ENCODE measurements at regions not wholly inside any gene's neighbourhood (a gene's known extent, or its start where the extent isn't known, plus 50 kb on each side); places are given as distances from the start of the nearest gene placed in this dataset.

DNA sequence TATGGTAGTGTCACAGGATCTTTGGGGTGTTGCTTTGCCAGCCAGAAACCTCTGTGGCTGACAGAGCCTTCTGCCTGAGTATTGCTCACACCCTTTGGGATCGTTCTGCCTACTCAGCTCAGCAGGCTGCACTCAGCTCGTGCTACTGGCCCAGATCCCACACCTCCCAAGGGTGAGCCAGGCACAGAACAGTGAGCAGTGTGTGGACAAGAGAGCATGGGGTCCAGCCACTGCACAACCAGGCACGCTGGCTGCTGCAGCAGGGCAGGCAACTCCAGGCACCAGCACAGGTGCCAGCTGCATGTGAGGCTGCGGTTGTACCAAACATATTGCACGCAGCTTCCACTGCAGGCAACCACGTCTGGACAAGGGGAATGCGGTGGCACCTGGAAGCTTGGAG lies 84.9 kb downstream of the CYB561 start:
- Histone ChIP-seq H3K9me2 (replicated peaks; ENCODE audit: insufficient read depth, low read length) (no peaks in the 10 kb centered on the region), H3K79me2 (ENCODE audit: insufficient read depth, low read length) (no peaks in the 10 kb centered on the region), H3F3A (ENCODE audit: insufficient read depth) (no peaks in the 10 kb centered on the region), H2AFZ (ENCODE audit: low read depth, low read length, severe bottlenecking) (no peak overlapping the region), H4K20me1 (ENCODE audit: low read depth, low read length) (no peaks in the 10 kb centered on the region), H3K36me3 (ENCODE audit: low read length) (no peaks in the 10 kb centered on the region), H3K4me2 (ENCODE audit: low read depth, low read length, poor library complexity, severe bottlenecking) (no peak overlapping the region), H3K27me3 (ENCODE audit: low read length) (no peaks in the 10 kb centered on the region), H3K9ac (ENCODE audit: low read length) (no peak overlapping the region), H3K27ac (ENCODE audit: low read depth, low read length) (no peak overlapping the region), H3K9me3 (ENCODE audit: insufficient read depth, low read length) (peaks cover 4% of the 10 kb centered on the region; the same call in 1 of the 2 replicates), H3K4me3 (ENCODE audit: insufficient read depth, low read length, poor library complexity, severe bottlenecking) (no peak overlapping the region)
- no peak for TF ChIP-seq CTCF (IDR thresholded peaks at IDR 0.05; ENCODE audit: insufficient read depth, low read length, poor library complexity, severe bottlenecking)
- no peak for TF ChIP-seq EZH2phosphoT487 (conservative IDR thresholded peaks at IDR 0.05; ENCODE audit: low read length)

DNA sequence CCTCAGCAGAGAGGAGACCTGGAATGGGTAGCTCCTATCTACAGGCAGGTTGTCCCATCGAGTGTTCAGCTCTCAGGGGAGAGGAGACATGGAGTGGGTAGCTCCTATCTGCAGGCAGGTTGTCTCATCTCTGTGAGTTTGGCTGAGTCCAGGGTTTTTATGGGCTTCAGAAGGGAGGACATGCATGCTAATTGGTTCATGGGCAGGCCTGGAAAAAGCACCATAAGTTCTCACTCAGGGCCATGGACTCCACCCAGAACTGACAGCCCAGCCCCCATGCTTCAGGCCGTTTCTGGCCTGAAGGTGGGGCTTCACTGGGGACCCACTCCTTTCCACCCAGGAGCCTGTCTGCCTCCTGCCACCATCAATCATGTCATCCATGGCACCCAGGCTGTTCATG lies 84.0 kb downstream of the CYB561 start:
- Histone ChIP-seq H4K20me1 (ENCODE audit: low read depth, low read length) (no peaks in the 10 kb centered on the region), H3K27ac (ENCODE audit: low read depth, low read length) (no peak overlapping the region), H3K36me3 (ENCODE audit: low read length) (no peaks in the 10 kb centered on the region), H3K9me2 (replicated peaks; ENCODE audit: insufficient read depth, low read length) (no peaks in the 10 kb centered on the region), H2AFZ (ENCODE audit: low read depth, low read length, severe bottlenecking) (no peak overlapping the region), H3K4me2 (ENCODE audit: low read depth, low read length, poor library complexity, severe bottlenecking) (no peak overlapping the region), H3K27me3 (ENCODE audit: low read length) (no peaks in the 10 kb centered on the region), H3K4me3 (ENCODE audit: insufficient read depth, low read length, poor library complexity, severe bottlenecking) (no peak overlapping the region), H3K9me3 (ENCODE audit: insufficient read depth, low read length) (peaks cover 4% of the 10 kb centered on the region; the same call in 1 of the 2 replicates), H3F3A (ENCODE audit: insufficient read depth) (no peaks in the 10 kb centered on the region), H3K79me2 (ENCODE audit: insufficient read depth, low read length) (no peaks in the 10 kb centered on the region), H3K9ac (ENCODE audit: low read length) (no peak overlapping the region)
- TF ChIP-seq CTCF (IDR thresholded peaks at IDR 0.05; ENCODE audit: insufficient read depth, low read length, poor library complexity, severe bottlenecking) = no peak
- no peak for TF ChIP-seq EZH2phosphoT487 (conservative IDR thresholded peaks at IDR 0.05; ENCODE audit: low read length)

DNA sequence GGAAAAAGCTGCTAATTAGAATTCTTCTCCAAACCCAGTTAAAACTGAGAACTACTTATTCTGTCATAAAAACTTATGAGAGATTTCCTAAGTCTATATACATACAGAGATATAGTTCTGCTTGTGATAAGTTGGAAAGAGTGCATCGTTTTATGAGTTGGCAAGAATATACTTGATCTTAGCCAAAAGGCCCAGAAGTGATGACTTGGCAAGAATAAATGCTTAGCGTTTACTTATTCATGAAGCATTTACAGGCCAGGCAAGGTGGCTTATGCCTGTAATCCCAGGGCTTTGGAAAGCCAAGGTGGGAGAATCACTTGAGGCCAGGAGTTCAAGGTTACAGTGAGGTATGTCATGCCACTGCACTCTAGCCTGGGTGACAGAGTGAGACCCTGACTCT lies 81.7 kb downstream of the CYB561 start:
- Histone ChIP-seq H3K4me2 (ENCODE audit: low read depth, low read length, poor library complexity, severe bottlenecking) (no peak overlapping the region), H4K20me1 (ENCODE audit: low read depth, low read length) (no peaks in the 10 kb centered on the region), H3K36me3 (ENCODE audit: low read length) (no peaks in the 10 kb centered on the region), H3K27ac (ENCODE audit: low read depth, low read length) (no peak overlapping the region), H3K27me3 (ENCODE audit: low read length) (no peaks in the 10 kb centered on the region), H2AFZ (ENCODE audit: low read depth, low read length, severe bottlenecking) (no peak overlapping the region), H3F3A (ENCODE audit: insufficient read depth) (no peaks in the 10 kb centered on the region), H3K79me2 (ENCODE audit: insufficient read depth, low read length) (no peaks in the 10 kb centered on the region), H3K4me3 (ENCODE audit: insufficient read depth, low read length, poor library complexity, severe bottlenecking) (no peak overlapping the region), H3K9me2 (replicated peaks; ENCODE audit: insufficient read depth, low read length) (no peaks in the 10 kb centered on the region), H3K9ac (ENCODE audit: low read length) (no peak overlapping the region), H3K9me3 (ENCODE audit: insufficient read depth, low read length) (peaks cover 4% of the 10 kb centered on the region; the same call in 1 of the 2 replicates)
- no peak for TF ChIP-seq CTCF (IDR thresholded peaks at IDR 0.05; ENCODE audit: insufficient read depth, low read length, poor library complexity, severe bottlenecking)
- TF ChIP-seq EZH2phosphoT487 (conservative IDR thresholded peaks at IDR 0.05; ENCODE audit: low read length) = no peak
